Fibroblast of mammary gland (primary cell): ENCODE measurements at regions not wholly inside any gene's neighbourhood (a gene's known extent, or its start where the extent isn't known, plus 50 kb on each side); places are given as distances from the start of the nearest gene placed in this dataset.
A peak's percentile ranks its signal among the peaks of the same experiment; 100 is the strongest.

Source experiments
- DNase-seq: peaks from one replicate; pipeline ENCODE4 v3.0.0-alpha.2; 2010; ENCODE audit warnings: low read depth
- H3K4me3 ChIP-seq: 2 replicates; pipeline ENCODE4 v1.5.1; 2011; ENCODE audit warnings: low read depth, mild to moderate bottlenecking, low read length, moderate library complexity; ENCODE audit not compliant: control insufficient read depth
- TF ChIP-seq, protein P1 (sequence below): conservative IDR thresholded peaks from 2 replicates; pipeline ENCODE4 v1.5.1; 2011; ENCODE audit warnings: low read depth, low read length, inconsistent platforms; ENCODE audit not compliant: control insufficient read depth, insufficient read depth

DNA sequence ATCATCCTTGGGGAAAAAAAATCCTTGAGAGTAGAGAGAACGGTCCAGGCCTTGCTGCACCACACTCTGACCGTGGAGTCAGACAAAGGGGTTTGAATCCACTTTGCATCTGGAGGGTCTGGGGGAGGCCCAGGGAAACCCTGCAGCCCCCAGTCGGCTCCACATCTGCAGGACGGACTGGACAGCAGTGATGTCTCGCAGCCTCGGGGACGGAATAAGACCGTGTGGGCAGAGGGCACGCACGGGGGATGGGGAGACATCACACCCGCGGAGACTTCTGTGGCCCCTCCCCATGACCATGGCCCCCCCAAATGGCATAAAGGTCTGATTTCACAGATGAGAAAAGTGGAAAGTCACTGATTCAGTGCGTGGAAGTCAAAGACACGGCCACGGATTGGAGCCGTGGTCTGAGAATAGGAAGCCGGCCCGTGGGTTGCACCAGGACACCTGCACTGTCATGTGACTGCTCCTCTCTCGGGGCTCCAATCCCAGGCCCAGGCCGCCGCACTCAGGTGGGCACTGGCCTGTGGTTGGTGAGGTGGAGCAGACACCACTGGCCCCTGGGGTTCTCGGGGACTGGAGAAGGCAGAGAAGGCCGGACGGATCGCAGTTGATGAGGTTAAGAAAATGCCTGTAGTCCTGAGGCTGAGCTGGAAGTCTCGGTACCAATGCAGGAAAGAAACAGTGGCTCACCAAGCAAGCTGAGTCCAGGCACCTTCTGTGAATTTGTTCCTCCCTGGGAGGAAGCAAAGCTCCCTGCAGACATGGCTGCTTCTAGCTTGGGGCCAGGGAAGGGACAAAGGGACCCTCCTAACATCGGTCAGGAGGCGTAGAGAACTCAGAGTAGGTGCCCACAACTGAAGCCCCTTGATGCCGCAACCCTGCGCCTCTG is 61.8 kb downstream of the RTP5 start:
- TF ChIP-seq, protein P1, sequence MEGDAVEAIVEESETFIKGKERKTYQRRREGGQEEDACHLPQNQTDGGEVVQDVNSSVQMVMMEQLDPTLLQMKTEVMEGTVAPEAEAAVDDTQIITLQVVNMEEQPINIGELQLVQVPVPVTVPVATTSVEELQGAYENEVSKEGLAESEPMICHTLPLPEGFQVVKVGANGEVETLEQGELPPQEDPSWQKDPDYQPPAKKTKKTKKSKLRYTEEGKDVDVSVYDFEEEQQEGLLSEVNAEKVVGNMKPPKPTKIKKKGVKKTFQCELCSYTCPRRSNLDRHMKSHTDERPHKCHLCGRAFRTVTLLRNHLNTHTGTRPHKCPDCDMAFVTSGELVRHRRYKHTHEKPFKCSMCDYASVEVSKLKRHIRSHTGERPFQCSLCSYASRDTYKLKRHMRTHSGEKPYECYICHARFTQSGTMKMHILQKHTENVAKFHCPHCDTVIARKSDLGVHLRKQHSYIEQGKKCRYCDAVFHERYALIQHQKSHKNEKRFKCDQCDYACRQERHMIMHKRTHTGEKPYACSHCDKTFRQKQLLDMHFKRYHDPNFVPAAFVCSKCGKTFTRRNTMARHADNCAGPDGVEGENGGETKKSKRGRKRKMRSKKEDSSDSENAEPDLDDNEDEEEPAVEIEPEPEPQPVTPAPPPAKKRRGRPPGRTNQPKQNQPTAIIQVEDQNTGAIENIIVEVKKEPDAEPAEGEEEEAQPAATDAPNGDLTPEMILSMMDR, result no peak
- no peak for DNase-seq
- no peak overlapping the region for H3K4me3 ChIP-seq

DNA sequence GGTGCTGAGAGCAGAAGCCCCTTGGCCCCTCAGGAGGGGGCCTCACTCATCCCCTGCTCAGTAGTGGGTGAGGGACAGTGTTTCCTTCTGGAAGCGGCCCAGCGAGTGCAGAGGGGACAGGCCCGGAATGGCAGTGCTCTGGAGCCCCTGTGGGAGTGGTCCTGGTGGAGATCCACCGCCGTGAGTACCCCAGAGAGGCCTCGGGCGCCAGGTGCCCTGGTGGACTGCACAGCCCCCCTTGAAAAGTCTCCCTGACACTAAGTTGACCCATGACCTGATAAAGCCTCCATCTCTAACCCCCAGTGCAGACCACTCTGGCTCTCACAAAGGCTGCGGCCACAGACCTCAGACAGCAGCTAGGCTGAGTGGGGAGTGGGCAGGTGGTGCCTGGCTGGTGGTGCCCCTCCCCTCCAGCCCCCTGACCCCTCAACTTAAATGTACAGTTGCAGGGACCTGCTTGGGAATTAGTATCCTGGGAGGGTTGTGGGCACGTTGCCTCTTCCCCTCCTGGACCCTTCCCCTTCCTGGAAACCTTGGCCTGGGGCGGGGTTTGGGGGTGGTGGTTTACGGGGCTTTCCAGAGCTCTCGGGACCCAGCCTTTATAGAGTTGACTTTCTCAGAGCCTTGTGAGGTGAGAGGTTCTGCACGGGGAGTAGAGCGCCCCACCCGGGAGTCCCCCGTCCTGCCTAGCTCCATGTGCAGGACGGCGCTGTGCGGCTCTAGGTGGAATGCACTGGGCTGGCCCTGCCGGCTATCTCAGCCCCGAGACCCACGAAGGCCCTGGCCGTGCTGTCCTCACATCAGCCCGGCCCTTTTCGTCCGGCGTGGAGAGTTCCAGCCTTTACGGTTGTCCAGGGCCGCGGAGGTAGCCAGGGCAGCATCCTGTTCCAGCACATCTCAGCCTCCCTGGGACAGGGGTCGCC is 62.7 kb downstream of the RTP5 start:
- TF ChIP-seq, protein P1, result no peak
- H3K4me3 ChIP-seq, result no peak overlapping the region
- DNase-seq, result no peak

DNA sequence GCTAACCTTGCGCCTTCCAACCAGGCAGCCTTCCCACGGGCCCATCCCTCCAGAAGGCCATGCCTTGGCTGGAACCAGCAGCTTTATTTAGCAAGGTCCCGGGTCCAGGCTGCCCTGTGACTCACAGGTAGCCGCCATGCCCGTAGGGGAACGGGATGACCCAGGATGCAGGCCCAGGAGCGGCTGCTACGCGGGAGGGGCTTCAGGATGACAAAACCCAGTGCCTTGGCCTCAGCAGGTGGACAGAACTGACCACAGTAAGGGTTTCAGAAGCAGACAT is 63.3 kb downstream of the RTP5 start:
- H3K4me3 ChIP-seq, result no peak overlapping the region
- DNase-seq, result no peak
- TF ChIP-seq, protein P1, result no peak

DNA sequence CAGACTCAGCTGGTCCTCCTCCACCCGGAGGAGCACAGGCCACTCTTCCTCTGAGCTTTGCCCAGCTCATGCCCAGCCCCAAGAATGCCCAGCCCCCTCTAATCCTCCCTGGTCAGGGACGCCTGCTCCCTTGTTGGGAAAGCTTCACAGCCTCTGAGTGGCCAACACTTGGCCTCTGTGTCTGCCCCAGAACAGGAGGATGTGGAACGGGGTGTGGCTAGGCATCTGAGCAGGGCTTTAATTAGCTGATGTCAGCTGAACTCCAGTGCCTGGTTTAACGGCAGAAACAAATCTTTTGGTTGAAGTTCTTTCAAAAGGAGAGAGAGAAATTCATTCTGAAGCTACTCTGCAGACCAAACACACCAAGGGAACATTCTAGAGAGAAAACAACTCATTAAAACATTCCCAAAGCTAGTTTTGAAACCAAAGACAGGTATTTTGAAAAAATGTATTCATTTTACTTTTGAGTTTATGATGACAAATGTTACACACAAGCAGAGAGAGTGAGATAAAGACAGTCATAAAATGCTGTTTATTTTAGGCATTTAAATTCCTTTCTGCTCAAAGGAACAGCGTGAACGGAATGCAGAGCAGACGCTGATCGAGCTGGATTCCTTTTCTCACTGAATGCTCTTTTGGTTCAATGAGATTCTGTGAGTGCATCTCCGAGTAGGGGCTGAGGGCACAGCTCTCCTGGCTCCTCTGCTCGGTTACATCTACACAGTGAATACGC is 63.8 kb downstream of the RTP5 start:
- peak; percentile 25 for DNase-seq
- TF ChIP-seq, protein P1, result no peak
- no peak overlapping the region for H3K4me3 ChIP-seq

DNA sequence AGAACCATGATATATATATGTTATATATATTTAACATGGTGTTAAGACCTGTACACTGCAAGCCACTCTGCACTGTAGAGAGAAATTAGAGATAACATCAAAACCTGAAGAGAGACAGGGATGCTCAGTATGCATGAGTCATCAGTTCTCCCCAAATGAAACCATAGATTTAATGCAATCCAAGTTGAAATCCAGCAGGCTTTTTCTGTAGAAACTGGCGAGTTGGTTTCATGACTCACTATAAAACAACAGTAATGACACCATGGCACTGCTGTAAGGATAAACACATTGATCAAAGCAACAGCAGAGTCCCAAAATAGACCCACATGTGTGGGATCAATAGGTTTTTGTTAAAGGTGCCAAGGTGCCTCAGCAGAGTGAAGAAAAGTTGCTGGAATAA is 65.8 kb downstream of the RTP5 start:
- DNase-seq, result peak; percentile 78
- no peak overlapping the region for H3K4me3 ChIP-seq
- TF ChIP-seq, protein P1, result no peak

DNA sequence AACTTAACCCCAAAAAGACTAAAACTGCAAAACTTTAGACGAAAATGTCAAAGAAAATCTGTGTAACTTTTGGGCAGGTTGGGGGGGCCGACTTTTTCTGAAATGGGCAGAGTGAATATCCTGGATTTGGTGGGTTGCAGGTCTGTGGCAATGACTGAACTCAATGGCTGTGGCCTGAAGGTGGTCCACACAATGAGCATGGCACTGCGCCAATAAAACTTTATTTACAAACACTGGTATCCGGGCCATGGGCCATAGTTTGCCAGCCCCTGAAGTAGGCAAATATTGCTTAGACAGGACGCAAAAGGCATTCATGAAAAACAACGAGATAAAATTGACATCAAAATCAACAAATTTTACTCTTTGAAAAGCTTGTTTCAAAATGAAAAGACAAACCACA is 66.2 kb downstream of the RTP5 start:
- no peak for DNase-seq
- no peak overlapping the region for H3K4me3 ChIP-seq
- TF ChIP-seq, protein P1, result no peak
